HG02970 (cell line): ENCODE measurements at regions not wholly inside any gene's neighbourhood (a gene's known extent, or its start where the extent isn't known, plus 50 kb on each side); places are given as distances from the start of the nearest gene placed in this dataset.

Experiments
- ATAC-seq: cut with Tn5 transposase; IDR thresholded peaks from one replicate; pipeline ENCODE4 v1.9.1; 2021; ENCODE audit warnings: mild to moderate bottlenecking, moderate library complexity, moderate number of reproducible peaks; ENCODE audit not compliant: unreplicated experiment, low FRiP score

- ATAC-seq, result no peak
Observed at GRCh38 chrX:6909396-6909795, 238.1 kb upstream of the STS start.

- ATAC-seq, result no peak
Observed at GRCh38 chrX:6906608-6907007, 240.9 kb upstream of the STS start.

GRCh38 chrX:6904156-6904555 lies 243.4 kb upstream of the STS start:
- ATAC-seq, result no peak

GRCh38 chrX:6898371-6898770 lies 249.1 kb upstream of the STS start:
- ATAC-seq, result no peak

GRCh38 chrX:6891404-6891803 lies 256.1 kb upstream of the STS start:
- ATAC-seq, result no peak

GRCh38 chrX:6890544-6891261 lies 256.8 kb upstream of the STS start:
- ATAC-seq, result no peak

- no peak for ATAC-seq
Observed at GRCh38 chrX:6885909-6886308, 261.6 kb upstream of the STS start.

- ATAC-seq, result no peak
Observed at GRCh38 chrX:6885396-6885795, 262.1 kb upstream of the STS start.

- no peak for ATAC-seq
Observed at GRCh38 chrX:6861456-6861855, 286.1 kb upstream of the STS start.

- ATAC-seq, result no peak
Observed at GRCh38 chrX:6857749-6858148, 289.8 kb upstream of the STS start.

GRCh38 chrX:6856471-6856870 lies 291.0 kb upstream of the STS start:
- ATAC-seq, result no peak

GRCh38 chrX:6852869-6853268 lies 294.6 kb upstream of the STS start:
- no peak for ATAC-seq

- ATAC-seq, result no peak
Observed at GRCh38 chrX:6852121-6852520, 295.4 kb upstream of the STS start.

- no peak for ATAC-seq
Observed at GRCh38 chrX:6851140-6851539, 296.4 kb upstream of the STS start.

- no peak for ATAC-seq
Observed at GRCh38 chrX:6849716-6850414, 297.6 kb upstream of the STS start.

GRCh38 chrX:6832619-6833018 lies 297.7 kb upstream of the VCX3A start:
- ATAC-seq, result no peak

GRCh38 chrX:6826856-6827255 lies 291.9 kb upstream of the VCX3A start:
- no peak for ATAC-seq

- ATAC-seq, result no peak
Observed at GRCh38 chrX:6821730-6822129, 286.8 kb upstream of the VCX3A start.

GRCh38 chrX:6813836-6814370 lies 279.0 kb upstream of the VCX3A start:
- no peak for ATAC-seq

- no peak for ATAC-seq
Observed at GRCh38 chrX:6812087-6812486, 277.2 kb upstream of the VCX3A start.

- no peak for ATAC-seq
Observed at GRCh38 chrX:6810776-6811175, 275.9 kb upstream of the VCX3A start.

GRCh38 chrX:6803607-6804006 lies 268.7 kb upstream of the VCX3A start:
- no peak for ATAC-seq
